Keratinocyte (primary cell): ENCODE measurements at regions not wholly inside any gene's neighbourhood (a gene's known extent, or its start where the extent isn't known, plus 50 kb on each side); places are given as distances from the start of the nearest gene placed in this dataset.

Source experiments
- DNase-seq: peaks from one replicate; pipeline ENCODE4 v3.0.0-alpha.2; 2011; ENCODE audit warnings: low read depth, missing footprints, low spot score
- FAIRE-seq: peaks from 2 replicates; lab custom pipeline; 2011; peaks lifted over from hg19 to GRCh38; lab: Jason Lieb, UNC
- H2AFZ ChIP-seq: 2 replicates; pipeline ENCODE4 v1.6.0; 2012; ENCODE audit warnings: low read length, control low read depth, inconsistent platforms; ENCODE audit not compliant: control insufficient read depth
- H3K27ac ChIP-seq: 2 replicates; pipeline ENCODE4 v1.5.1; 2011; ENCODE audit warnings: low read length; ENCODE audit not compliant: control insufficient read depth, insufficient read depth
- H3K27me3 ChIP-seq: 3 replicates; pipeline ENCODE4 v1.6.0; 2011; ENCODE audit warnings: low read length; ENCODE audit not compliant: control insufficient read depth, insufficient read depth; ENCODE audit errors: extremely low read depth
- H3K36me3 ChIP-seq, 2 experiments: 2 replicates in 1 of 2; 3 replicates in 1 of 2; pipeline ENCODE4 v1.5.1; 2011; ENCODE audit warnings: low read length in 2 of 2, mild to moderate bottlenecking in 1 of 2; ENCODE audit not compliant: control insufficient read depth in 2 of 2, insufficient read depth in 2 of 2; ENCODE audit errors: extremely low read depth in 1 of 2
- H3K4me1 ChIP-seq: 3 replicates; pipeline ENCODE4 v1.5.1; 2011; ENCODE audit warnings: low read length; ENCODE audit not compliant: control insufficient read depth, insufficient read depth; ENCODE audit errors: extremely low read depth
- H3K4me2 ChIP-seq: 3 replicates; pipeline ENCODE4 v1.6.0; 2011; ENCODE audit warnings: low read depth, low read length; ENCODE audit not compliant: control insufficient read depth, insufficient read depth; ENCODE audit errors: extremely low read depth
- H3K4me3 ChIP-seq, 3 experiments: fragments of 200-600 bp in 1 of 3; sonication (generic) in 1 of 3; 2 replicates in 2 of 3; 3 replicates in 1 of 3; pipeline ENCODE4 v1.5.1; 2011 to 2016; ENCODE audit warnings: low read length in 3 of 3, mild to moderate bottlenecking in 3 of 3, control low read depth in 2 of 3, inconsistent platforms in 1 of 3, low read depth in 1 of 3, mixed read lengths in 1 of 3, mixed run types in 1 of 3, moderate library complexity in 1 of 3; ENCODE audit not compliant: control insufficient read depth in 2 of 3, insufficient read depth in 2 of 3; ENCODE audit errors: extremely low read depth in 1 of 3
- H3K79me2 ChIP-seq: 2 replicates; pipeline ENCODE4 v1.6.0; 2012; ENCODE audit warnings: low read length; ENCODE audit not compliant: control insufficient read depth, insufficient read depth
- H3K9ac ChIP-seq: 3 replicates; pipeline ENCODE4 v1.6.0; 2011; ENCODE audit warnings: low read length; ENCODE audit not compliant: control insufficient read depth, insufficient read depth; ENCODE audit errors: extremely low read depth
- H3K9me1 ChIP-seq: 3 replicates; pipeline ENCODE4 v1.6.0; 2011; ENCODE audit warnings: low read length; ENCODE audit not compliant: control insufficient read depth, insufficient read depth; ENCODE audit errors: extremely low read depth
- H3K9me3 ChIP-seq: 2 replicates; pipeline ENCODE4 v1.5.1; 2012; ENCODE audit warnings: low read depth, low read length; ENCODE audit not compliant: control insufficient read depth
- H4K20me1 ChIP-seq: 3 replicates; pipeline ENCODE4 v1.6.0; 2011; ENCODE audit warnings: low read length; ENCODE audit not compliant: control insufficient read depth, insufficient read depth; ENCODE audit errors: extremely low read depth
- EZH2 ChIP-seq: IDR thresholded peaks from one replicate; pipeline ENCODE4 v1.6.1; 2012; ENCODE audit warnings: inconsistent platforms, mild to moderate bottlenecking, low read length, moderate library complexity
- dilution Hi-C: fragments of 300-500 bp; cut with MboI; formaldehyde crosslinking; loops from one replicate; pipeline ENCODE4 v1.7.0; 2020; ENCODE audit warnings: low sequenced_read_pairs; ENCODE audit not compliant: extremely low pct_ligation_motif_present
- TF ChIP-seq, protein P1 (sequence below), 3 experiments: IDR thresholded peaks in 1 of 3; conservative IDR thresholded peaks in 1 of 3; optimal IDR thresholded peaks in 1 of 3; 2 replicates in 2 of 3; 3 replicates in 1 of 3; pipeline versions ENCODE3 to v1.5.1; 2011; ENCODE audit warnings: low read length in 3 of 3, mild to moderate bottlenecking in 3 of 3, moderate library complexity in 2 of 3, control low read depth in 1 of 3, inconsistent platforms in 1 of 3; ENCODE audit not compliant: insufficient read depth in 2 of 3; ENCODE audit errors: extremely low read depth in 1 of 3

DNA sequence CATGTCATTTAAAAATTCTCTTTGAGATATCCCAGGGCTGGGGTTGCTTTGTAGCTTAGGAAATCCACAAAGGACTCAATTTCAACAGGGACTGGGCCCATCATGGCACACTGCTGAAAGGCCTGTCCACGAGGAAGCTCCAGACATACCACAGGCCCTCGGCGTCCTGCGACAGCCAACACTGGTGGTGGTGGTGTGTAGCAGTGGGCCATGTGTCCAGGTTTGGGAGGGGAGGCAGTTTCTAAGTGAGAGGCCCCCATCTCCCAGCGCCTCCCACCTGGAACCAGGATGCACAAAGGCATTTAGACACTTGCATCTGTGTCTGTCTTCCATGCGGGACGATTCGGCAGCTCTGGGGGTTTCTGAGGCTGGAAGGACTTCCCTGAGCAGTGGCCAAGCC is 65.2 kb upstream of the ZNF423 start:
- Histone ChIP-seq H3K27me3 (no peaks in the 10 kb centered on the region), H3K79me2 (no peaks in the 10 kb centered on the region), H3K4me2 (no peak overlapping the region), H3K36me3 (no peaks in the 10 kb centered on the region), H4K20me1 (no peaks in the 10 kb centered on the region), H3K9me3 (no peaks in the 10 kb centered on the region), H3K4me1 (no peaks in the 10 kb centered on the region), H3K9ac (no peak overlapping the region), H3K4me3 (no peak overlapping the region), H2AFZ (no peak overlapping the region), H3K27ac (no peak overlapping the region), H3K9me1 (no peaks in the 10 kb centered on the region)
- no peak for DNase-seq
- dilution Hi-C loops: no loop called here
- no peak for TF ChIP-seq EZH2
- TF ChIP-seq, protein P1, sequence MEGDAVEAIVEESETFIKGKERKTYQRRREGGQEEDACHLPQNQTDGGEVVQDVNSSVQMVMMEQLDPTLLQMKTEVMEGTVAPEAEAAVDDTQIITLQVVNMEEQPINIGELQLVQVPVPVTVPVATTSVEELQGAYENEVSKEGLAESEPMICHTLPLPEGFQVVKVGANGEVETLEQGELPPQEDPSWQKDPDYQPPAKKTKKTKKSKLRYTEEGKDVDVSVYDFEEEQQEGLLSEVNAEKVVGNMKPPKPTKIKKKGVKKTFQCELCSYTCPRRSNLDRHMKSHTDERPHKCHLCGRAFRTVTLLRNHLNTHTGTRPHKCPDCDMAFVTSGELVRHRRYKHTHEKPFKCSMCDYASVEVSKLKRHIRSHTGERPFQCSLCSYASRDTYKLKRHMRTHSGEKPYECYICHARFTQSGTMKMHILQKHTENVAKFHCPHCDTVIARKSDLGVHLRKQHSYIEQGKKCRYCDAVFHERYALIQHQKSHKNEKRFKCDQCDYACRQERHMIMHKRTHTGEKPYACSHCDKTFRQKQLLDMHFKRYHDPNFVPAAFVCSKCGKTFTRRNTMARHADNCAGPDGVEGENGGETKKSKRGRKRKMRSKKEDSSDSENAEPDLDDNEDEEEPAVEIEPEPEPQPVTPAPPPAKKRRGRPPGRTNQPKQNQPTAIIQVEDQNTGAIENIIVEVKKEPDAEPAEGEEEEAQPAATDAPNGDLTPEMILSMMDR (optimal IDR thresholded peaks at IDR 0.05 in 1 of 3, IDR thresholded peaks at IDR 0.05 in 1 of 3, conservative IDR thresholded peaks at IDR 0.05 in 1 of 3; ENCODE audit: extremely low read depth in 1 of 3, insufficient read depth in 2 of 3, low read length in 3 of 3): no peak
- FAIRE-seq: no peak

DNA sequence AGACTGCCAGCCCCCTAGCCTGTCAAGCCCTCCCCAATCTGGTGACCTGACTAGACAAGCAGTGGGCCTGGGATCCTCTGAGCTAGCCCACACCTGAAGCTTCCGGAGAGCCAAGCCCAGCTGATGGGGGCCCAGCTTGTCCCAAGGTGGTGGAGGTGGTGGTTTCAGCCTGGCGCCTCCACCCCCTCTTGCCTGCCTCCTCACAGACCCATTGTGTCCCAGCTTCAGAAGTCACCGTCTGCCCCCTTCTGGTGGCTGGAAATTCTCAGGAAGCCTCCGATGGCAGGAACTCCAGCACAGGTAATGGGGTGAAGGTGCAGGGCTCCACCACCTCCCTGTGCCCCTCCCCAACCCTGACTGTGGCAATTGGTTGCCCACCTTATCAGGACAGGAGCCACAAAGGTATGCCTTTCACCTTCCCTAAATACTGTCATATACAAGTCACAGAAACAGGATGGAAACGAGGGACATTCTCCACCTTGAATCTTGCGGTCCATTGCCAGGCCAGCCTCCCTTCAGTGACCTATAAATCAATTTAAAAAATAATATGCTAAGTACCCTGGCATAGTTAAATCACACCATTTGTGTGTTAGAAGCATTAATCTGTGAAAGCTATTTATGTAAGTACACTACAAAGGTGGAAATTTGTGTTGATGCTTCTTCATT is 66.0 kb upstream of the ZNF423 start:
- Histone ChIP-seq H4K20me1 (no peaks in the 10 kb centered on the region), H3K36me3 (no peaks in the 10 kb centered on the region), H3K9ac (no peak overlapping the region), H3K4me3 (no peak overlapping the region), H3K9me1 (no peaks in the 10 kb centered on the region), H3K4me2 (no peak overlapping the region), H3K9me3 (no peaks in the 10 kb centered on the region), H3K79me2 (no peaks in the 10 kb centered on the region), H3K27ac (no peak overlapping the region), H2AFZ (no peak overlapping the region), H3K27me3 (no peaks in the 10 kb centered on the region), H3K4me1 (no peaks in the 10 kb centered on the region)
- no peak for TF ChIP-seq EZH2
- TF ChIP-seq, protein P1 (optimal IDR thresholded peaks at IDR 0.05 in 1 of 3, IDR thresholded peaks at IDR 0.05 in 1 of 3, conservative IDR thresholded peaks at IDR 0.05 in 1 of 3; ENCODE audit: extremely low read depth in 1 of 3, insufficient read depth in 2 of 3, low read length in 3 of 3): peak; percentile 37 to 73 (median 68)
- FAIRE-seq: no peak
- no peak for DNase-seq
- dilution Hi-C loops: no loop called here
